GM23338 (cell line): ENCODE measurements at regions not wholly inside any gene's neighbourhood (a gene's known extent, or its start where the extent isn't known, plus 50 kb on each side); places are given as distances from the start of the nearest gene placed in this dataset.

ENCODE experiments used
- ATAC-seq: fragments of 200-7000 bp; cut with Tn5 transposase; 3 replicates; pipeline ENCODE4 v1.9.1; 2020
- DNase-seq: peaks from one replicate; pipeline ENCODE4 v3.0.0-alpha.2; 2015; ENCODE audit warnings: low spot score
- H2AFZ ChIP-seq: fragments of 200-600 bp; sonication (generic); 2 replicates; pipeline ENCODE4 v1.8.0; 2016; ENCODE audit warnings: antibody characterized with exemption, mild to moderate bottlenecking, moderate library complexity
- H3F3A ChIP-seq: fragments of 200-600 bp; sonication (generic); replicated peaks from 2 replicates; pipeline ENCODE4 v1.8.0; 2017; ENCODE audit warnings: antibody characterized with exemption, mixed run types, low read depth
- H3K27ac ChIP-seq: fragments of 200-600 bp; sonication (generic); 2 replicates; pipeline ENCODE4 v1.6.1; 2016; ENCODE audit warnings: low read depth
- H3K27me3 ChIP-seq: fragments of 200-600 bp; sonication (generic); 2 replicates; pipeline ENCODE4 v1.8.0; 2016; ENCODE audit warnings: mild to moderate bottlenecking, mixed run types, moderate library complexity; ENCODE audit not compliant: insufficient read depth
- H3K36me3 ChIP-seq: fragments of 200-600 bp; sonication (generic); 2 replicates; pipeline ENCODE4 v1.8.0; 2016; ENCODE audit warnings: mild to moderate bottlenecking; ENCODE audit not compliant: insufficient read depth
- H3K4me1 ChIP-seq: fragments of 200-600 bp; sonication (generic); 2 replicates; pipeline ENCODE4 v1.8.0; 2016; ENCODE audit warnings: mild to moderate bottlenecking, moderate library complexity; ENCODE audit not compliant: insufficient read depth
- H3K4me2 ChIP-seq: fragments of 200-600 bp; sonication (generic); 2 replicates; pipeline ENCODE4 v1.7.1; 2017; ENCODE audit warnings: mixed run types
- H3K4me3 ChIP-seq: fragments of 200-600 bp; sonication (generic); 2 replicates; pipeline ENCODE4 v1.6.1; 2016; ENCODE audit warnings: mixed run types
- H3K79me2 ChIP-seq: fragments of 200-600 bp; sonication (generic); replicated peaks from 2 replicates; pipeline ENCODE4 v1.8.0; 2017; ENCODE audit warnings: mild to moderate bottlenecking; ENCODE audit not compliant: insufficient read depth
- H3K9me2 ChIP-seq: fragments of 200-600 bp; sonication (generic); 2 replicates; pipeline ENCODE4 v1.8.0; 2017; ENCODE audit not compliant: insufficient read depth
- H4K20me1 ChIP-seq: fragments of 200-600 bp; sonication (generic); replicated peaks from 2 replicates; pipeline ENCODE4 v1.8.0; 2017; ENCODE audit warnings: mild to moderate bottlenecking; ENCODE audit not compliant: insufficient read depth
- H3K27ac Mint-ChIP-seq: 2 replicates; pipeline ENCODE4 v1.8.0; 2020; ENCODE audit warnings: inconsistent platforms, mild to moderate bottlenecking, moderate library complexity, mixed read lengths
- H3K27me3 Mint-ChIP-seq: 3 replicates; pipeline ENCODE4 v1.8.0; 2022; ENCODE audit warnings: low read depth, mild to moderate bottlenecking, moderate library complexity, mixed read lengths, inconsistent platforms; ENCODE audit not compliant: insufficient read depth, poor library complexity
- H3K36me3 Mint-ChIP-seq: 3 replicates; pipeline ENCODE4 v1.8.0; 2021; ENCODE audit warnings: low read depth, mild to moderate bottlenecking, inconsistent platforms, moderate library complexity, mixed read lengths
- H3K4me1 Mint-ChIP-seq: 3 replicates; pipeline ENCODE4 v1.8.0; 2020; ENCODE audit warnings: mild to moderate bottlenecking, inconsistent platforms, mixed read lengths
- H3K4me3 Mint-ChIP-seq: 3 replicates; pipeline ENCODE4 v1.8.0; 2021; ENCODE audit warnings: moderate library complexity, mild to moderate bottlenecking, inconsistent platforms, mixed read lengths
- H3K9me3 Mint-ChIP-seq: 3 replicates; pipeline ENCODE4 v1.8.0; 2020; ENCODE audit warnings: moderate library complexity, mild to moderate bottlenecking, inconsistent platforms, mixed read lengths
- EZH2 ChIP-seq: fragments of 200-600 bp; sonication (generic); IDR thresholded peaks from one replicate; pipeline ENCODE4 v1.8.0; 2017; ENCODE audit warnings: antibody characterized with exemption, mild to moderate bottlenecking, low read depth; ENCODE audit not compliant: unreplicated experiment
- EZH2phosphoT487 ChIP-seq: fragments of 200-600 bp; sonication (generic); IDR thresholded peaks from one replicate; pipeline ENCODE4 v1.8.1; 2018; ENCODE audit warnings: antibody characterized with exemption; ENCODE audit not compliant: unreplicated experiment
- JUNB ChIP-seq: IDR thresholded peaks from one replicate; pipeline ENCODE4 v1.6.1; 2016; ENCODE audit warnings: antibody characterized with exemption; ENCODE audit not compliant: unreplicated experiment
- NANOG ChIP-seq: IDR thresholded peaks from 2 replicates; pipeline ENCODE4 v1.6.1; 2016; ENCODE audit warnings: antibody characterized with exemption, borderline replicate concordance
- POLR2AphosphoS5 ChIP-seq: IDR thresholded peaks from 2 replicates; pipeline ENCODE4 v1.6.1; 2016; ENCODE audit warnings: antibody characterized with exemption, low read depth
- STAT1 ChIP-seq: IDR thresholded peaks from one replicate; pipeline ENCODE4 v1.6.1; 2016; ENCODE audit warnings: antibody characterized with exemption; ENCODE audit not compliant: unreplicated experiment
- ZNF114 ChIP-seq: fragments of 250-450 bp; sonication (Bioruptor Pico); IDR thresholded peaks from 2 replicates; pipeline ENCODE4 v1.5.0; 2020; ENCODE audit warnings: mild to moderate bottlenecking, moderate library complexity
- TF ChIP-seq, protein P1 (sequence below): IDR thresholded peaks from one replicate; pipeline ENCODE4 v1.6.1; 2018; ENCODE audit warnings: antibody characterized with exemption; ENCODE audit not compliant: unreplicated experiment
- TF ChIP-seq, protein P2 (sequence below), 2 experiments: fragments of 200-600 bp in 1 of 2; sonication (generic) in 1 of 2; conservative IDR thresholded peaks; 2 replicates each; pipeline versions ENCODE4 v1.5.1 to v1.6.1; 2016 to 2017; ENCODE audit warnings: antibody characterized with exemption in 2 of 2, low read depth in 2 of 2, mild to moderate bottlenecking in 2 of 2, moderate library complexity in 1 of 2
- TF ChIP-seq, protein P3 (sequence below): fragments of 250-450 bp; sonication (Bioruptor Pico); IDR thresholded peaks from 2 replicates; pipeline ENCODE4 v1.5.0; 2020; ENCODE audit warnings: mild to moderate bottlenecking, moderate library complexity

DNA sequence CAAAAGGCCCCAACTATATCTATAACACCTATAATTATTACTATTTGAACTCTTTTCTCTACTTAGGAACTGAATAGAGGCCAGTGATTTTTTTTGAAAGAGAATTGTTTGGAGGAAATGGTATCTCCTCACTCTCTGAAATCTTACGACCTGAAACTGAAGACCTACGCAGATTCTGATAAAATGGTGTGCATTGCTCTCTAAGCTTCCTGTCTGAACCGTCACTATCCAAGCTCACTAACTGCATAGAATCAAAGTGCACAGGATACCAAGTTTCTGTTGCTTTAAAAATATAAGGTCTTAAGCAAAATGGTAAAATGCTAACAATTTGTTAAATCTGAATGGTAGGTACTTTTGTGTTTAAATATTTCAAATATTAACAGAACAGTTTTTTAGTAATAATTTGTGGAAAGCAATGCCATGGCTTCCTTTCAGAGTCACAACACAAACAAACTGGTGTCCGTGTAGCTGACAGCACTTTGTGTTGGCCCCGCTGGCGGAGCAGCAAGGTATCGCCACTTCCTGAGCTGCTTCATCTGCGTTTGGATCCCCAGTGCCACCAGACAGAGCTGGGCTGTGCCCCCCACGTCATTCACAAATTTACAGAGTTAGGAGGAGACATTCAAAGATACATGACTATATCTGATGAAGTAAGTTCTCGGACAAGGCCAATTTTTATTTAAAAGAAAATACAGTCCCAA lies 313.9 kb downstream of the FBXW7 start:
- H3K27me3 ChIP-seq = no peaks in the 10 kb centered on the region
- Mint-ChIP-seq H3K36me3 (no peaks in the 10 kb centered on the region), H3K27ac (no peak overlapping the region), H3K4me3 (no peak overlapping the region), H3K4me1 (no peaks in the 10 kb centered on the region; the same call in 1 of the 3 replicates), H3K27me3 (peaks cover 3% of the 10 kb centered on the region), H3K9me3 (no peaks in the 10 kb centered on the region; the same call in 2 of the 3 replicates)
- H3F3A ChIP-seq = no peaks in the 10 kb centered on the region
- H3K4me3 ChIP-seq = no peak overlapping the region
- no peak overlapping the region for H3K4me2 ChIP-seq
- DNase-seq (no peak), ATAC-seq (no peak)
- no peaks in the 10 kb centered on the region for H3K36me3 ChIP-seq
- H3K4me1 ChIP-seq = 0 out of 2 replicates have a peak, but pooled peaks cover 4% of the 10 kb centered on the region
- TF ChIP-seq EZH2phosphoT487 (no peak), NANOG (no peak), ZNF114 (CRISPR knock-in tag) (no peak), EZH2 (no peak), JUNB (no peak), STAT1 (no peak), POLR2AphosphoS5 (no peak)
- TF ChIP-seq, protein P1, sequence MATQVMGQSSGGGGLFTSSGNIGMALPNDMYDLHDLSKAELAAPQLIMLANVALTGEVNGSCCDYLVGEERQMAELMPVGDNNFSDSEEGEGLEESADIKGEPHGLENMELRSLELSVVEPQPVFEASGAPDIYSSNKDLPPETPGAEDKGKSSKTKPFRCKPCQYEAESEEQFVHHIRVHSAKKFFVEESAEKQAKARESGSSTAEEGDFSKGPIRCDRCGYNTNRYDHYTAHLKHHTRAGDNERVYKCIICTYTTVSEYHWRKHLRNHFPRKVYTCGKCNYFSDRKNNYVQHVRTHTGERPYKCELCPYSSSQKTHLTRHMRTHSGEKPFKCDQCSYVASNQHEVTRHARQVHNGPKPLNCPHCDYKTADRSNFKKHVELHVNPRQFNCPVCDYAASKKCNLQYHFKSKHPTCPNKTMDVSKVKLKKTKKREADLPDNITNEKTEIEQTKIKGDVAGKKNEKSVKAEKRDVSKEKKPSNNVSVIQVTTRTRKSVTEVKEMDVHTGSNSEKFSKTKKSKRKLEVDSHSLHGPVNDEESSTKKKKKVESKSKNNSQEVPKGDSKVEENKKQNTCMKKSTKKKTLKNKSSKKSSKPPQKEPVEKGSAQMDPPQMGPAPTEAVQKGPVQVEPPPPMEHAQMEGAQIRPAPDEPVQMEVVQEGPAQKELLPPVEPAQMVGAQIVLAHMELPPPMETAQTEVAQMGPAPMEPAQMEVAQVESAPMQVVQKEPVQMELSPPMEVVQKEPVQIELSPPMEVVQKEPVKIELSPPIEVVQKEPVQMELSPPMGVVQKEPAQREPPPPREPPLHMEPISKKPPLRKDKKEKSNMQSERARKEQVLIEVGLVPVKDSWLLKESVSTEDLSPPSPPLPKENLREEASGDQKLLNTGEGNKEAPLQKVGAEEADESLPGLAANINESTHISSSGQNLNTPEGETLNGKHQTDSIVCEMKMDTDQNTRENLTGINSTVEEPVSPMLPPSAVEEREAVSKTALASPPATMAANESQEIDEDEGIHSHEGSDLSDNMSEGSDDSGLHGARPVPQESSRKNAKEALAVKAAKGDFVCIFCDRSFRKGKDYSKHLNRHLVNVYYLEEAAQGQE = no peak
- TF ChIP-seq, protein P2, sequence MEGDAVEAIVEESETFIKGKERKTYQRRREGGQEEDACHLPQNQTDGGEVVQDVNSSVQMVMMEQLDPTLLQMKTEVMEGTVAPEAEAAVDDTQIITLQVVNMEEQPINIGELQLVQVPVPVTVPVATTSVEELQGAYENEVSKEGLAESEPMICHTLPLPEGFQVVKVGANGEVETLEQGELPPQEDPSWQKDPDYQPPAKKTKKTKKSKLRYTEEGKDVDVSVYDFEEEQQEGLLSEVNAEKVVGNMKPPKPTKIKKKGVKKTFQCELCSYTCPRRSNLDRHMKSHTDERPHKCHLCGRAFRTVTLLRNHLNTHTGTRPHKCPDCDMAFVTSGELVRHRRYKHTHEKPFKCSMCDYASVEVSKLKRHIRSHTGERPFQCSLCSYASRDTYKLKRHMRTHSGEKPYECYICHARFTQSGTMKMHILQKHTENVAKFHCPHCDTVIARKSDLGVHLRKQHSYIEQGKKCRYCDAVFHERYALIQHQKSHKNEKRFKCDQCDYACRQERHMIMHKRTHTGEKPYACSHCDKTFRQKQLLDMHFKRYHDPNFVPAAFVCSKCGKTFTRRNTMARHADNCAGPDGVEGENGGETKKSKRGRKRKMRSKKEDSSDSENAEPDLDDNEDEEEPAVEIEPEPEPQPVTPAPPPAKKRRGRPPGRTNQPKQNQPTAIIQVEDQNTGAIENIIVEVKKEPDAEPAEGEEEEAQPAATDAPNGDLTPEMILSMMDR (conservative IDR thresholded peaks at IDR 0.05; ENCODE audit: low read depth in 2 of 2) = no peak
- TF ChIP-seq, protein P3, sequence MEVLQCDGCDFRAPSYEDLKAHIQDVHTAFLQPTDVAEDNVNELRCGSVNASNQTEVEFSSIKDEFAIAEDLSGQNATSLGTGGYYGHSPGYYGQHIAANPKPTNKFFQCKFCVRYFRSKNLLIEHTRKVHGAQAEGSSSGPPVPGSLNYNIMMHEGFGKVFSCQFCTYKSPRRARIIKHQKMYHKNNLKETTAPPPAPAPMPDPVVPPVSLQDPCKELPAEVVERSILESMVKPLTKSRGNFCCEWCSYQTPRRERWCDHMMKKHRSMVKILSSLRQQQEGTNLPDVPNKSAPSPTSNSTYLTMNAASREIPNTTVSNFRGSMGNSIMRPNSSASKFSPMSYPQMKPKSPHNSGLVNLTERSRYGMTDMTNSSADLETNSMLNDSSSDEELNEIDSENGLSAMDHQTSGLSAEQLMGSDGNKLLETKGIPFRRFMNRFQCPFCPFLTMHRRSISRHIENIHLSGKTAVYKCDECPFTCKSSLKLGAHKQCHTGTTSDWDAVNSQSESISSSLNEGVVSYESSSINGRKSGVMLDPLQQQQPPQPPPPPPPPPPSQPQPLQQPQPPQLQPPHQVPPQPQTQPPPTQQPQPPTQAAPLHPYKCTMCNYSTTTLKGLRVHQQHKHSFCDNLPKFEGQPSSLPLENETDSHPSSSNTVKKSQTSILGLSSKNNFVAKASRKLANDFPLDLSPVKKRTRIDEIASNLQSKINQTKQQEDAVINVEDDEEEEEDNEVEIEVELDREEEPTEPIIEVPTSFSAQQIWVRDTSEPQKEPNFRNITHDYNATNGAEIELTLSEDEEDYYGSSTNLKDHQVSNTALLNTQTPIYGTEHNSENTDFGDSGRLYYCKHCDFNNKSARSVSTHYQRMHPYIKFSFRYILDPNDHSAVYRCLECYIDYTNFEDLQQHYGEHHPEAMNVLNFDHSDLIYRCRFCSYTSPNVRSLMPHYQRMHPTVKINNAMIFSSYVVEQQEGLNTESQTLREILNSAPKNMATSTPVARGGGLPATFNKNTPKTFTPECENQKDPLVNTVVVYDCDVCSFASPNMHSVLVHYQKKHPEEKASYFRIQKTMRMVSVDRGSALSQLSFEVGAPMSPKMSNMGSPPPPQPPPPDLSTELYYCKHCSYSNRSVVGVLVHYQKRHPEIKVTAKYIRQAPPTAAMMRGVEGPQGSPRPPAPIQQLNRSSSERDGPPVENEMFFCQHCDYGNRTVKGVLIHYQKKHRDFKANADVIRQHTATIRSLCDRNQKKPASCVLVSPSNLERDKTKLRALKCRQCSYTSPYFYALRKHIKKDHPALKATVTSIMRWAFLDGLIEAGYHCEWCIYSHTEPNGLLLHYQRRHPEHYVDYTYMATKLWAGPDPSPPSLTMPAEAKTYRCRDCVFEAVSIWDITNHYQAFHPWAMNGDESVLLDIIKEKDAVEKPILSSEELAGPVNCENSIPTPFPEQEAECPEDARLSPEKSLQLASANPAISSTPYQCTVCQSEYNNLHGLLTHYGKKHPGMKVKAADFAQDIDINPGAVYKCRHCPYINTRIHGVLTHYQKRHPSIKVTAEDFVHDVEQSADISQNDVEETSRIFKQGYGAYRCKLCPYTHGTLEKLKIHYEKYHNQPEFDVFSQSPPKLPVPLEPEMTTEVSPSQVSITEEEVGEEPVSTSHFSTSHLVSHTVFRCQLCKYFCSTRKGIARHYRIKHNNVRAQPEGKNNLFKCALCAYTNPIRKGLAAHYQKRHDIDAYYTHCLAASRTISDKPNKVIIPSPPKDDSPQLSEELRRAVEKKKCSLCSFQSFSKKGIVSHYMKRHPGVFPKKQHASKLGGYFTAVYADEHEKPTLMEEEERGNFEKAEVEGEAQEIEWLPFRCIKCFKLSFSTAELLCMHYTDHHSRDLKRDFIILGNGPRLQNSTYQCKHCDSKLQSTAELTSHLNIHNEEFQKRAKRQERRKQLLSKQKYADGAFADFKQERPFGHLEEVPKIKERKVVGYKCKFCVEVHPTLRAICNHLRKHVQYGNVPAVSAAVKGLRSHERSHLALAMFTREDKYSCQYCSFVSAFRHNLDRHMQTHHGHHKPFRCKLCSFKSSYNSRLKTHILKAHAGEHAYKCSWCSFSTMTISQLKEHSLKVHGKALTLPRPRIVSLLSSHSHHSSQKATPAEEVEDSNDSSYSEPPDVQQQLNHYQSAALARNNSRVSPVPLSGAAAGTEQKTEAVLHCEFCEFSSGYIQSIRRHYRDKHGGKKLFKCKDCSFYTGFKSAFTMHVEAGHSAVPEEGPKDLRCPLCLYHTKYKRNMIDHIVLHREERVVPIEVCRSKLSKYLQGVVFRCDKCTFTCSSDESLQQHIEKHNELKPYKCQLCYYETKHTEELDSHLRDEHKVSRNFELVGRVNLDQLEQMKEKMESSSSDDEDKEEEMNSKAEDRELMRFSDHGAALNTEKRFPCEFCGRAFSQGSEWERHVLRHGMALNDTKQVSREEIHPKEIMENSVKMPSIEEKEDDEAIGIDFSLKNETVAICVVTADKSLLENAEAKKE (CRISPR knock-in tag) = no peak
- H3K27ac ChIP-seq = no peak overlapping the region
- H3K79me2 ChIP-seq = no peaks in the 10 kb centered on the region
- H3K9me2 ChIP-seq = 0 out of 2 replicates have a peak, but pooled peaks cover 4% of the 10 kb centered on the region
- no peaks in the 10 kb centered on the region for H4K20me1 ChIP-seq
- no peak overlapping the region for H2AFZ ChIP-seq
